GM06990 (cell line): ENCODE measurements at regions not wholly inside any gene's neighbourhood (a gene's known extent, or its start where the extent isn't known, plus 50 kb on each side); places are given as distances from the start of the nearest gene placed in this dataset.
A peak's percentile ranks its signal among the peaks of the same experiment; 100 is the strongest.
"Not testable (repeated sequence)": the region's sequence is repeated elsewhere in the genome, so short reads cannot be mapped to it uniquely, and the experiment has no call there.

ENCODE experiments used
- DNase-seq: peaks from one replicate; pipeline ENCODE4 v3.0.0-alpha.2; 2011; ENCODE audit not compliant: insufficient read length; ENCODE audit errors: extremely low read depth
- H3K27me3 ChIP-seq: replicated peaks from 2 replicates; pipeline ENCODE4 v1.6.0; 2011; ENCODE audit warnings: low read length; ENCODE audit not compliant: control insufficient read depth, insufficient read depth
- H3K36me3 ChIP-seq: 2 replicates; pipeline ENCODE4 v1.5.1; 2011; ENCODE audit warnings: low read length; ENCODE audit not compliant: control insufficient read depth, insufficient read depth
- H3K4me3 ChIP-seq: replicated peaks from 2 replicates; pipeline ENCODE4 v1.5.1; 2011; ENCODE audit warnings: low read depth, mild to moderate bottlenecking, control low read depth, low read length
- CTCF ChIP-seq: IDR thresholded peaks from 2 replicates; pipeline ENCODE4 v1.5.1; 2011; ENCODE audit warnings: low read length, control low read depth, mild to moderate bottlenecking, inconsistent platforms; ENCODE audit not compliant: insufficient read depth, poor library complexity, severe bottlenecking

GRCh38 chr1:88579598-88579997 is 104.5 kb upstream of the PKN2 start:
- Histone ChIP-seq H3K4me3 (no peak overlapping the region), H3K36me3 (no peaks in the 10 kb centered on the region), H3K27me3 (no peaks in the 10 kb centered on the region)
- TF ChIP-seq CTCF, result no peak
- no peak for DNase-seq

- Histone ChIP-seq H3K27me3 (no peaks in the 10 kb centered on the region), H3K4me3 (no peak overlapping the region), H3K36me3 (no peaks in the 10 kb centered on the region)
- no peak for TF ChIP-seq CTCF
- DNase-seq, result no peak
Observed at GRCh38 chr1:88581703-88582102, 102.4 kb upstream of the PKN2 start.

GRCh38 chr1:88593358-88593757 is 90.7 kb upstream of the PKN2 start:
- Histone ChIP-seq H3K36me3 (no peaks in the 10 kb centered on the region), H3K4me3 (no peak overlapping the region), H3K27me3 (no peaks in the 10 kb centered on the region)
- DNase-seq, result no peak
- no peak for TF ChIP-seq CTCF

DNA sequence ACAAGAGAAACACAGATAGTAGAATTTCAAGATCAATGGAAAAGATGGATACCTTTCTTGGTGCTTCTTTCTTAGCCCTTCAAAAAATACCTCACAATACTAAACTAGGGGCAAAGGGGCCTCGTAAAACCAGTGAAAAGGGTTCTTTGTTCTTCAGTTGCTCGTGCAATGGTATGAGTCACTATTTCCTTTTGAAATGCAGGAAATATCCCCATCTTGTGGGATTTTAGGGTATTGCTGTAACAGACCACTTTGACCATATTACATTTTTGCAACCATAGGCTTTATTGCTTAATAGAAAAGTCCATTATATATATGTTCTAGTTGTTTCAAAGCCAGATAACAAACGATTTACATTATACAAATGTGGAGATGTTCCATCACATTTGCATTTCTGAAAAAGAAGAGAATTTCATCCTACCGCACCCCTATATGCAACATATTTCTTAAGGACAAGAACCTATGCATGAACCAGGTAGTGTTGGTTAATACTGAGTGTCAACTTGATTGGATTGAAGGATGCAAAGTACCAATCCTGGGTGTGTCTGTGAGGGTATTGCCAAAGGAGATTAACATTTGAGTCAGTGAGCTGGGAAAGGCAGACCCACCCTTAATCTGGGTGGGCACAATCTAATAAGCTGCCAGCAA is 88.6 kb upstream of the PKN2 start:
- no peak for DNase-seq
- Histone ChIP-seq H3K4me3 (no peak overlapping the region), H3K36me3 (no peaks in the 10 kb centered on the region), H3K27me3 (no peaks in the 10 kb centered on the region)
- TF ChIP-seq CTCF, result peak; percentile 46

- not testable (repeated sequence) for H3K27me3 ChIP-seq, DNase-seq, H3K36me3 ChIP-seq, H3K4me3 ChIP-seq
Observed at GRCh38 chr1:88597973-88598372, 86.1 kb upstream of the PKN2 start.

DNA sequence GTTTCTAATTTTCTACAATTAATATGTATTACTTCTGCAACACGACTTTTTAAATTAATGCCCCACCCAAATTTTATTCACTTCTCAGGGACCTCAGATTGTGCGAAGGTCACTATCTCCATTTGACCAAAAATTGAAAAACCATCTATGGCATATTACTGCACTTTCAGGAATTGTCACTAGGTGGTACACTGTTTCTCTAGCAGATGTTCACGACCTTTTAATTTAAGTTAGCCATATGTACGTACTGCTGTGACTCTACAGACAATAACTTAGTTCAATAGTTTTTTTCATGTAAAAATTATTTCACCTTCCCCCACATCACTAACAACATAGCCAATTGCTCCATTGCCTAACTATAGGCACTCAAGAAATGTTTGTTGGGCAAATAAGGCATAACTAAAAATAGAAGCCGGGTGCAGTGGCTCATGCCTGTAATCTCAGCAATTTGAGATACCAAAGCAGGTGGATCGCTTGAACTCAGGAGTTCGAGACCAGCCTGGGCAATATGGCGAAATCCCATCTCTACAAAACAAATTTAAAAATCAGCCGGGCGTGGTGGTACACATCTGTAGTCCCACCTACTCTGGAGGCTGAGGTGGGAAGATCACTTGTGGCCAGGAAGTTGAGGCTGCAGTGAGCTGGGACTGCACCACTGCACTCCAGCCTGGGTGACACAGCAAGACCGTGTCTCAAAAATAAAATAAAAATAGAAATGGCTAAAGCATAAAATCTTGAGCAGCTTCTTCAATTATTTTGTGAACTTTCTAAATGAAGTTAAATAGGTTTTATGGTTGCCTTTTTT is 75.7 kb upstream of the PKN2 start:
- peak; percentile 67 for TF ChIP-seq CTCF
- H3K27me3 ChIP-seq, result no peaks in the 10 kb centered on the region
- DNase-seq, result no peak

More for the DNA sequence above, 75.7 kb upstream of the PKN2 start:
- no peak overlapping the region for H3K4me3 ChIP-seq
- no peaks in the 10 kb centered on the region for H3K36me3 ChIP-seq
